ENCODE measurements at regions not wholly inside any gene's neighbourhood (a gene's known extent, or its start where the extent isn't known, plus 50 kb on each side); places are given as distances from the start of the nearest gene placed in this dataset.

- TF ChIP-seq CTCF (IDR thresholded peaks at IDR 0.05; ENCODE audit: insufficient read depth, low read length, poor library complexity, severe bottlenecking) (no peak), EZH2phosphoT487 (conservative IDR thresholded peaks at IDR 0.05; ENCODE audit: low read length) (no peak)
These were observed 61.5 kb upstream of the FOXE1 start for GRCh38 chr9:97791542-97791941.
